Osteoblast (primary cell): ENCODE measurements at regions not wholly inside any gene's neighbourhood (a gene's known extent, or its start where the extent isn't known, plus 50 kb on each side); places are given as distances from the start of the nearest gene placed in this dataset.

Experiments used
- DNase-seq: peaks from one replicate; pipeline ENCODE4 v3.0.0; 2011; ENCODE audit warnings: low spot score, mixed read lengths; ENCODE audit not compliant: insufficient read length; ENCODE audit errors: missing footprints
- H2AFZ ChIP-seq: 2 replicates; pipeline ENCODE4 v1.6.0; 2011; ENCODE audit warnings: mild to moderate bottlenecking, low read length
- H3K27ac ChIP-seq: 2 replicates; pipeline ENCODE4 v1.5.1; 2011; ENCODE audit warnings: mild to moderate bottlenecking, low read depth, low read length, moderate library complexity
- H3K27me3 ChIP-seq: 2 replicates; pipeline ENCODE4 v1.6.0; 2012; ENCODE audit warnings: mild to moderate bottlenecking, control low read depth, inconsistent platforms, low read length, moderate library complexity; ENCODE audit not compliant: insufficient read depth
- H3K36me3 ChIP-seq: 2 replicates; pipeline ENCODE4 v1.5.1; 2011; ENCODE audit warnings: mild to moderate bottlenecking, low read length, control low read depth, moderate library complexity; ENCODE audit not compliant: insufficient read depth
- H3K4me1 ChIP-seq: 2 replicates; pipeline ENCODE4 v1.5.1; 2011; ENCODE audit warnings: mild to moderate bottlenecking, low read length, control low read depth, moderate library complexity; ENCODE audit not compliant: insufficient read depth
- H3K4me2 ChIP-seq: 2 replicates; pipeline ENCODE4 v1.6.0; 2011; ENCODE audit warnings: mild to moderate bottlenecking, low read length; ENCODE audit not compliant: insufficient read depth
- H3K4me3 ChIP-seq: fragments of 200-600 bp; sonication (generic); 3 replicates; pipeline ENCODE4 v1.5.1; 2012; ENCODE audit warnings: mild to moderate bottlenecking, low read length, inconsistent platforms; ENCODE audit not compliant: insufficient read depth
- H3K79me2 ChIP-seq: 2 replicates; pipeline ENCODE4 v1.6.0; 2012; ENCODE audit warnings: mild to moderate bottlenecking, low read length, control low read depth, inconsistent platforms; ENCODE audit not compliant: insufficient read depth
- H3K9me3 ChIP-seq: 2 replicates; pipeline ENCODE4 v1.5.1; 2011; ENCODE audit warnings: low read depth, low read length, control low read depth
- H4K20me1 ChIP-seq: 2 replicates; pipeline ENCODE4 v1.6.0; 2012; ENCODE audit warnings: mild to moderate bottlenecking, low read length, control low read depth; ENCODE audit not compliant: insufficient read depth
- CTCF ChIP-seq: IDR thresholded peaks from 2 replicates; pipeline ENCODE4 v1.5.1; 2011; ENCODE audit warnings: mild to moderate bottlenecking, low read depth, low read length, moderate library complexity; ENCODE audit errors: extremely low read depth

GRCh38 chr13:73901324-73902068, 232.7 kb downstream of the KLF12 start:
- Histone ChIP-seq H3K4me1 (peaks cover 9% of the 10 kb centered on the region), H3K4me3 (no peak overlapping the region), H3K36me3 (peaks cover 4% of the 10 kb centered on the region), H3K4me2 (peak overlapping the region; percentile 16), H3K27me3 (no peaks in the 10 kb centered on the region), H4K20me1 (peaks cover 14% of the 10 kb centered on the region), H3K27ac (peak overlapping the region; percentile 60), H3K9me3 (no peaks in the 10 kb centered on the region), H3K79me2 (peaks cover 88% of the 10 kb centered on the region), H2AFZ (no peak overlapping the region)
- TF ChIP-seq CTCF, result no peak
- DNase-seq, result no peak

- no peak for TF ChIP-seq CTCF
- H3K4me1 ChIP-seq, result peaks cover 9% of the 10 kb centered on the region
- H3K79me2 ChIP-seq, result peaks cover 87% of the 10 kb centered on the region
- H3K27me3 ChIP-seq, result no peaks in the 10 kb centered on the region
- no peak overlapping the region for H2AFZ ChIP-seq
- DNase-seq, result no peak
- no peaks in the 10 kb centered on the region for H3K9me3 ChIP-seq
- no peak overlapping the region for H3K4me3 ChIP-seq
- peak overlapping the region; percentile 60 for H3K27ac ChIP-seq
- peaks cover 19% of the 10 kb centered on the region for H4K20me1 ChIP-seq
- peak overlapping the region; percentile 24 for H3K4me2 ChIP-seq
- H3K36me3 ChIP-seq, result peaks cover 4% of the 10 kb centered on the region
These were observed 233.6 kb downstream of the KLF12 start for GRCh38 chr13:73900591-73900990.

- Histone ChIP-seq H3K36me3 (peaks cover 4% of the 10 kb centered on the region), H3K4me2 (no peak overlapping the region), H3K27me3 (no peaks in the 10 kb centered on the region), H3K4me1 (peaks cover 9% of the 10 kb centered on the region), H3K4me3 (no peak overlapping the region), H3K79me2 (peaks cover 87% of the 10 kb centered on the region), H2AFZ (no peak overlapping the region), H4K20me1 (peaks cover 19% of the 10 kb centered on the region), H3K27ac (no peak overlapping the region), H3K9me3 (no peaks in the 10 kb centered on the region)
- no peak for TF ChIP-seq CTCF
- no peak for DNase-seq
These were observed 235.3 kb downstream of the KLF12 start for GRCh38 chr13:73898899-73899298.

- DNase-seq, result no peak
- Histone ChIP-seq H3K27ac (no peak overlapping the region), H4K20me1 (peaks cover 19% of the 10 kb centered on the region), H3K4me3 (no peak overlapping the region), H3K4me1 (peaks cover 9% of the 10 kb centered on the region), H3K9me3 (no peaks in the 10 kb centered on the region), H3K27me3 (no peaks in the 10 kb centered on the region), H2AFZ (no peak overlapping the region), H3K36me3 (peaks cover 4% of the 10 kb centered on the region), H3K4me2 (no peak overlapping the region), H3K79me2 (peaks cover 87% of the 10 kb centered on the region)
- TF ChIP-seq CTCF, result no peak
These were observed 235.9 kb downstream of the KLF12 start for GRCh38 chr13:73898276-73898675.
